H9 (cell line): ENCODE measurements at regions not wholly inside any gene's neighbourhood (a gene's known extent, or its start where the extent isn't known, plus 50 kb on each side); places are given as distances from the start of the nearest gene placed in this dataset.

ENCODE experiments used
- DNase-seq: peaks from one replicate; pipeline ENCODE4 v3.0.0-alpha.2; 2017
- H2AFZ ChIP-seq: one replicate; pipeline ENCODE4 v1.6.1; 2013; ENCODE audit warnings: mild to moderate bottlenecking, low read length, control low read depth, moderate library complexity
- H2AK5ac ChIP-seq: 2 replicates; pipeline ENCODE4 v1.6.1; 2013; ENCODE audit warnings: low read length, control low read depth, mixed read lengths; ENCODE audit not compliant: insufficient read length
- H2BK120ac ChIP-seq: one replicate; pipeline ENCODE4 v1.6.1; 2013; ENCODE audit warnings: low read depth, mild to moderate bottlenecking, low read length, control low read depth, inconsistent platforms; ENCODE audit not compliant: poor library complexity, severe bottlenecking
- H2BK12ac ChIP-seq: 2 replicates; pipeline ENCODE4 v1.6.1; 2013; ENCODE audit warnings: low read length, control low read depth, mixed read lengths, low read depth; ENCODE audit not compliant: insufficient read length
- H2BK15ac ChIP-seq: 2 replicates; pipeline ENCODE4 v1.6.1; 2013; ENCODE audit warnings: low read depth, low read length, control low read depth
- H2BK20ac ChIP-seq: one replicate; pipeline ENCODE4 v1.6.1; 2013; ENCODE audit warnings: low read depth, mild to moderate bottlenecking, low read length, control low read depth, inconsistent platforms; ENCODE audit not compliant: poor library complexity, severe bottlenecking
- H2BK5ac ChIP-seq: 2 replicates; pipeline ENCODE4 v1.6.1; 2013; ENCODE audit warnings: low read length, control low read depth, mixed read lengths; ENCODE audit not compliant: insufficient read length
- H3K14ac ChIP-seq: 2 replicates; pipeline ENCODE4 v1.6.1; 2013; ENCODE audit warnings: low read length, control low read depth; ENCODE audit not compliant: insufficient read depth
- H3K18ac ChIP-seq: 2 replicates; pipeline ENCODE4 v1.6.1; 2013; ENCODE audit warnings: low read depth, mild to moderate bottlenecking, mixed read lengths, low read length, control low read depth; ENCODE audit not compliant: insufficient read length
- H3K23ac ChIP-seq: 2 replicates; pipeline ENCODE4 v1.6.1; 2013; ENCODE audit warnings: low read length, control low read depth, mixed read lengths, low read depth; ENCODE audit not compliant: insufficient read length
- H3K23me2 ChIP-seq: 2 replicates; pipeline ENCODE4 v1.6.1; 2013; ENCODE audit warnings: low read depth, mild to moderate bottlenecking, mixed read lengths, low read length, control low read depth; ENCODE audit not compliant: insufficient read length, poor library complexity, severe bottlenecking
- H3K27ac ChIP-seq: 2 replicates; pipeline ENCODE4 v1.5.1; 2013; ENCODE audit warnings: low read length, control low read depth, mixed read lengths, low read depth; ENCODE audit not compliant: insufficient read length
- H3K27me3 ChIP-seq: 2 replicates; pipeline ENCODE4 v1.6.1; 2013; ENCODE audit warnings: low read length, control low read depth, inconsistent platforms; ENCODE audit not compliant: insufficient read depth
- H3K4ac ChIP-seq: 2 replicates; pipeline ENCODE4 v1.6.1; 2013; ENCODE audit warnings: low read depth, mild to moderate bottlenecking, control low read depth, inconsistent platforms, low read length, moderate library complexity
- H3K4me1 ChIP-seq: 2 replicates; pipeline ENCODE4 v1.6.1; 2013; ENCODE audit warnings: low read length, control low read depth, inconsistent platforms; ENCODE audit not compliant: insufficient read depth
- H3K4me2 ChIP-seq: 2 replicates; pipeline ENCODE4 v1.6.1; 2013; ENCODE audit warnings: low read length, control low read depth, mixed read lengths; ENCODE audit not compliant: insufficient read length, insufficient read depth
- H3K56ac ChIP-seq: 2 replicates; pipeline ENCODE4 v1.6.1; 2013; ENCODE audit warnings: low read depth, mild to moderate bottlenecking, mixed read lengths, low read length, control low read depth; ENCODE audit not compliant: insufficient read length
- H3K79me1 ChIP-seq: 2 replicates; pipeline ENCODE4 v1.6.1; 2013; ENCODE audit warnings: low read depth, mild to moderate bottlenecking, moderate library complexity, low read length, control low read depth, inconsistent platforms; ENCODE audit not compliant: insufficient read depth, poor library complexity, severe bottlenecking
- H3K79me2 ChIP-seq: 2 replicates; pipeline ENCODE4 v1.6.1; 2013; ENCODE audit warnings: low read length, control low read depth, inconsistent platforms; ENCODE audit not compliant: insufficient read depth
- H3K9ac ChIP-seq: 2 replicates; pipeline ENCODE4 v1.6.1; 2013; ENCODE audit warnings: low read length, control low read depth, mixed read lengths; ENCODE audit not compliant: insufficient read length; ENCODE audit errors: extremely low read depth
- H3K9me3 ChIP-seq: one replicate; pipeline ENCODE4 v1.6.1; 2013; ENCODE audit warnings: low read depth, low read length, inconsistent platforms; ENCODE audit not compliant: control insufficient read depth
- H3T11ph ChIP-seq: one replicate; pipeline ENCODE4 v1.6.1; 2013; ENCODE audit warnings: mild to moderate bottlenecking, low read length, control low read depth, inconsistent platforms
- H4K20me1 ChIP-seq: one replicate; pipeline ENCODE4 v1.6.1; 2013; ENCODE audit not compliant: control insufficient read depth, insufficient read length, insufficient read depth
- H4K5ac ChIP-seq: 2 replicates; pipeline ENCODE4 v1.6.1; 2013; ENCODE audit warnings: low read depth, mild to moderate bottlenecking, mixed read lengths, low read length, control low read depth; ENCODE audit not compliant: insufficient read length
- H4K8ac ChIP-seq: replicated peaks from 2 replicates; pipeline ENCODE4 v1.6.1; 2013; ENCODE audit warnings: low read length, control low read depth, mixed read lengths, low read depth; ENCODE audit not compliant: insufficient read length
- H4K91ac ChIP-seq: 2 replicates; pipeline ENCODE4 v1.6.1; 2013; ENCODE audit warnings: low read depth, mild to moderate bottlenecking, moderate library complexity, mixed read lengths, low read length, control low read depth; ENCODE audit not compliant: insufficient read length
- H3K27ac Mint-ChIP-seq, 3 experiments: 2 replicates in 2 of 3; 3 replicates in 1 of 3; pipeline ENCODE4 v1.8.0; 2020 to 2021; ENCODE audit warnings: mixed read lengths in 3 of 3, mild to moderate bottlenecking in 1 of 3, moderate library complexity in 1 of 3
- H3K27me3 Mint-ChIP-seq: 2 replicates; pipeline ENCODE4 v1.8.0; 2021; ENCODE audit warnings: low read depth, mild to moderate bottlenecking, moderate library complexity, mixed read lengths
- H3K36me3 Mint-ChIP-seq, 3 experiments: 2 replicates in 2 of 3; 3 replicates in 1 of 3; pipeline ENCODE4 v1.8.0; 2020 to 2021; ENCODE audit warnings: low read depth in 3 of 3, mixed read lengths in 3 of 3; ENCODE audit not compliant: insufficient read depth in 1 of 3
- H3K4me1 Mint-ChIP-seq, 2 experiments: 2 replicates each; pipeline ENCODE4 v1.8.0; 2020; ENCODE audit warnings: mixed read lengths in 2 of 2
- H3K4me3 Mint-ChIP-seq, 2 experiments: 2 replicates in 1 of 2; 3 replicates in 1 of 2; pipeline ENCODE4 v1.8.0; 2020 to 2021; ENCODE audit warnings: mild to moderate bottlenecking in 2 of 2, mixed read lengths in 2 of 2, moderate library complexity in 1 of 2
- H3K9me3 Mint-ChIP-seq, 2 experiments: 2 replicates in 1 of 2; 3 replicates in 1 of 2; pipeline ENCODE4 v1.8.0; 2020; ENCODE audit warnings: mild to moderate bottlenecking in 2 of 2, mixed read lengths in 2 of 2, moderate library complexity in 1 of 2
- TF ChIP-seq, protein P1 (sequence below): fragments of 200-600 bp; sonication (generic); conservative IDR thresholded peaks from 3 replicates; pipeline ENCODE4 v1.8.0; 2021; ENCODE audit warnings: antibody characterized with exemption, mild to moderate bottlenecking

- H2BK5ac ChIP-seq, result no peak overlapping the region
- H3K23ac ChIP-seq, result no peak overlapping the region
- no peak overlapping the region for H2BK20ac ChIP-seq
- H4K5ac ChIP-seq, result no peak overlapping the region
- no peak overlapping the region for H4K91ac ChIP-seq
- H3K4me1 Mint-ChIP-seq, result 0 out of 4 replicates have a peak, but pooled peaks cover 0 to under 1% of the 10 kb centered on the region in 2 experiments
- no peak for DNase-seq
- no peak overlapping the region for H2BK12ac ChIP-seq
- H3K9ac ChIP-seq, result no peak overlapping the region
- H3K27me3 ChIP-seq, result no peaks in the 10 kb centered on the region
- no peak overlapping the region for H3K27ac ChIP-seq
- no peak overlapping the region for H3K4me2 ChIP-seq
- no peaks in the 10 kb centered on the region for H3K23me2 ChIP-seq
- no peak overlapping the region for H3T11ph ChIP-seq
- no peak overlapping the region for H2BK15ac ChIP-seq
- H3K9me3 Mint-ChIP-seq, result no peaks in the 10 kb centered on the region
- no peak overlapping the region for H2AK5ac ChIP-seq
- H3K4ac ChIP-seq, result no peak overlapping the region
- H3K14ac ChIP-seq, result no peak overlapping the region
- no peak overlapping the region for H3K18ac ChIP-seq
- H3K27ac Mint-ChIP-seq, result no peak overlapping the region
- no peaks in the 10 kb centered on the region for H3K79me1 ChIP-seq
- no peaks in the 10 kb centered on the region for H3K36me3 Mint-ChIP-seq
- H4K8ac ChIP-seq, result no peak overlapping the region
- no peak overlapping the region for H2AFZ ChIP-seq
- H2BK120ac ChIP-seq, result no peak overlapping the region
- no peaks in the 10 kb centered on the region for H4K20me1 ChIP-seq
- no peaks in the 10 kb centered on the region for H3K79me2 ChIP-seq
- TF ChIP-seq, protein P1, sequence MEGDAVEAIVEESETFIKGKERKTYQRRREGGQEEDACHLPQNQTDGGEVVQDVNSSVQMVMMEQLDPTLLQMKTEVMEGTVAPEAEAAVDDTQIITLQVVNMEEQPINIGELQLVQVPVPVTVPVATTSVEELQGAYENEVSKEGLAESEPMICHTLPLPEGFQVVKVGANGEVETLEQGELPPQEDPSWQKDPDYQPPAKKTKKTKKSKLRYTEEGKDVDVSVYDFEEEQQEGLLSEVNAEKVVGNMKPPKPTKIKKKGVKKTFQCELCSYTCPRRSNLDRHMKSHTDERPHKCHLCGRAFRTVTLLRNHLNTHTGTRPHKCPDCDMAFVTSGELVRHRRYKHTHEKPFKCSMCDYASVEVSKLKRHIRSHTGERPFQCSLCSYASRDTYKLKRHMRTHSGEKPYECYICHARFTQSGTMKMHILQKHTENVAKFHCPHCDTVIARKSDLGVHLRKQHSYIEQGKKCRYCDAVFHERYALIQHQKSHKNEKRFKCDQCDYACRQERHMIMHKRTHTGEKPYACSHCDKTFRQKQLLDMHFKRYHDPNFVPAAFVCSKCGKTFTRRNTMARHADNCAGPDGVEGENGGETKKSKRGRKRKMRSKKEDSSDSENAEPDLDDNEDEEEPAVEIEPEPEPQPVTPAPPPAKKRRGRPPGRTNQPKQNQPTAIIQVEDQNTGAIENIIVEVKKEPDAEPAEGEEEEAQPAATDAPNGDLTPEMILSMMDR, result no peak
- H3K27me3 Mint-ChIP-seq, result no peaks in the 10 kb centered on the region; the same call in 1 of the 2 replicates
- no peak overlapping the region for H3K56ac ChIP-seq
- H3K9me3 ChIP-seq, result no peaks in the 10 kb centered on the region
- H3K4me1 ChIP-seq, result no peaks in the 10 kb centered on the region
- H3K4me3 Mint-ChIP-seq, result no peak overlapping the region
Measured at GRCh38 chr5:54366707-54367106, 56.3 kb upstream of the ARL15 start.
